ENCODE measurements at regions not wholly inside any gene's neighbourhood (a gene's known extent, or its start where the extent isn't known, plus 50 kb on each side); places are given as distances from the start of the nearest gene placed in this dataset.
A peak's percentile ranks its signal among the peaks of the same experiment; 100 is the strongest.
"Not testable (repeated sequence)": the region's sequence is repeated elsewhere in the genome, so short reads cannot be mapped to it uniquely, and the experiment has no call there.

DNA sequence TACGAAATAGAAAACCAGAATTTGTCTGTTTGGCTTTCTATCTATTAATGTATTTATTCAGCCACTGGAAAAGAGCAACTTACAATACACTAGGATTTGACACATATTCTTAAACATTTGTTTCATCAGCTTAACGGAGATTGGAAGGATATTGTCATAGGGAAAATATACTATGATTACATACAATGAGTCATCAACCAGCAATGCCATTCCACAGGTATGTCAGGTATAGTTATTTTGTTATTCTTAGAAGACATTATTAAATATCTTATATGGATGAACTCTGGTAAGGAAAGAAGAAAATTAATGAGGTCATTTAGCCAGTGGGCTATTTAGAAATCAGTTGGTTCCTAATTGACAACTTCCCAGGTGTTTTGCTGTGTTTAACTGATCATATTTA is 926.6 kb downstream of the STIM2 start:
- no peak for DNase-seq (ENCODE audit: low read depth in 2 of 2)
- TF ChIP-seq, protein P1, sequence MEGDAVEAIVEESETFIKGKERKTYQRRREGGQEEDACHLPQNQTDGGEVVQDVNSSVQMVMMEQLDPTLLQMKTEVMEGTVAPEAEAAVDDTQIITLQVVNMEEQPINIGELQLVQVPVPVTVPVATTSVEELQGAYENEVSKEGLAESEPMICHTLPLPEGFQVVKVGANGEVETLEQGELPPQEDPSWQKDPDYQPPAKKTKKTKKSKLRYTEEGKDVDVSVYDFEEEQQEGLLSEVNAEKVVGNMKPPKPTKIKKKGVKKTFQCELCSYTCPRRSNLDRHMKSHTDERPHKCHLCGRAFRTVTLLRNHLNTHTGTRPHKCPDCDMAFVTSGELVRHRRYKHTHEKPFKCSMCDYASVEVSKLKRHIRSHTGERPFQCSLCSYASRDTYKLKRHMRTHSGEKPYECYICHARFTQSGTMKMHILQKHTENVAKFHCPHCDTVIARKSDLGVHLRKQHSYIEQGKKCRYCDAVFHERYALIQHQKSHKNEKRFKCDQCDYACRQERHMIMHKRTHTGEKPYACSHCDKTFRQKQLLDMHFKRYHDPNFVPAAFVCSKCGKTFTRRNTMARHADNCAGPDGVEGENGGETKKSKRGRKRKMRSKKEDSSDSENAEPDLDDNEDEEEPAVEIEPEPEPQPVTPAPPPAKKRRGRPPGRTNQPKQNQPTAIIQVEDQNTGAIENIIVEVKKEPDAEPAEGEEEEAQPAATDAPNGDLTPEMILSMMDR (IDR thresholded peaks at IDR 0.05; ENCODE audit: low read depth, low read length), result no peak
- H3K4me3 ChIP-seq (replicated peaks in 1 of 2; ENCODE audit: low read depth in 2 of 2, low read length in 2 of 2), result no peak overlapping the region

DNA sequence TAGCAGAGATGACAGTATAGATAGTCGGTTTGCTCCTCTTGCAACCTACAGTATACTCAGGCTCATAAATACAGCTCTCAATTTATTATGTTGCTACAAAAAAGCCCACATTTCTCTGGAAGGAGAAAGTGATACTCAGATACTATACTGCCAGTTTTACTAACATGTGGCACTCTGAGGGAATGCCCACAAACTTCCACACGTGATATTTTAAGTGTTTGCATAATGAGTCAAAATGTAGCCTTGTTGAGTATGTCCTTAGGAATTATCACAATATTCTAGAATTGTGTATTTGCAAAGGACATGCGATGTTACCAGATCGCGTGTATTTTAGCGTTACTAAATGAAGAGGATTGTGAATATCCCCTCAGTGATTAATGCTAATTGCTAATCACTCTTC is 929.1 kb downstream of the STIM2 start:
- DNase-seq (ENCODE audit: low read depth in 2 of 2), result peak in 1 of 2 donors; percentile 12
- H3K4me3 ChIP-seq (replicated peaks in 1 of 2; ENCODE audit: low read depth in 2 of 2, low read length in 2 of 2), result no peak overlapping the region
- TF ChIP-seq, protein P1 (IDR thresholded peaks at IDR 0.05; ENCODE audit: low read depth, low read length), result no peak

DNA sequence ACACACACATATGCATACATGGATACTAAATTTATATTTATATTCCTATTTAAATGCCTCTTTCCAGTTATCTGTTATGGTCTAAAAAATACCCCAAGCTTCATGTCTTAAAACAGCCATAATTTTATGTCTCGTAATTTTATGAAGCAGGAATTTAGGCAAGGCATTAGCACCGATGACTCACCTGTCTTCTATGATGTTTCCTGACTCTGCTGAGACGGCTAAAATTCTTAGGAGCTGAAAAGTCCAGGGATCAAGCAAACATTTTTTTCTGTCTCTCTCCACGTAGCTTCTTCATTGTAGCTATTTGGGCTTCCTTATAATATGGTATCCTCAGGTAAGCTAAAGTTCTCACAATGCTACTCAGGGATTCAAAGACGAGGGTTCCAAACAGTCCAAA is 930.3 kb downstream of the STIM2 start:
- peak in 1 of 2 donors; percentile 30 for DNase-seq (ENCODE audit: low read depth in 2 of 2)
- TF ChIP-seq, protein P1 (IDR thresholded peaks at IDR 0.05; ENCODE audit: low read depth, low read length), result no peak
- H3K4me3 ChIP-seq (replicated peaks in 1 of 2; ENCODE audit: low read depth in 2 of 2, low read length in 2 of 2), result no peak overlapping the region

DNA sequence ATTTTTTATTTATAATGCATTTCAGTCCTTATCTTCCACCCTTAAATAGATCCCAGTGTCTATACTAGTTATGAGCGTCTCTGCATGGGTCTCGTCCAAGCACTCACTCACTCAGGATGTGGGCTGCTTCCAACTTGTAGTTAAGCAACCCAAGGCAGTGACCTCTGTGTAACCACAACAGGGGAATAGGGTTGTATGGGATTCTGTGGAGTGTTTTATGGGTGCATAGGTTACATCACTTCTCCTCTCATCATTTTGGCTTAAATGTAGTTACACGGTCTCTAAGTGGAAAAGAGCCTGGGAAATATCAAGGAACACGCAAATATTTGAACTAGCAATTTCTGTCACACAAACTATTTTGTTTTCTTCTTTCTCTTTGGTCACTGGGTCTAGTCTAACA is 931.0 kb downstream of the STIM2 start:
- peak; percentile 3 to 49 for DNase-seq (ENCODE audit: low read depth in 2 of 2)
- TF ChIP-seq, protein P1 (IDR thresholded peaks at IDR 0.05; ENCODE audit: low read depth, low read length), result no peak
- H3K4me3 ChIP-seq (replicated peaks in 1 of 2; ENCODE audit: low read depth in 2 of 2, low read length in 2 of 2), result no peak overlapping the region

DNA sequence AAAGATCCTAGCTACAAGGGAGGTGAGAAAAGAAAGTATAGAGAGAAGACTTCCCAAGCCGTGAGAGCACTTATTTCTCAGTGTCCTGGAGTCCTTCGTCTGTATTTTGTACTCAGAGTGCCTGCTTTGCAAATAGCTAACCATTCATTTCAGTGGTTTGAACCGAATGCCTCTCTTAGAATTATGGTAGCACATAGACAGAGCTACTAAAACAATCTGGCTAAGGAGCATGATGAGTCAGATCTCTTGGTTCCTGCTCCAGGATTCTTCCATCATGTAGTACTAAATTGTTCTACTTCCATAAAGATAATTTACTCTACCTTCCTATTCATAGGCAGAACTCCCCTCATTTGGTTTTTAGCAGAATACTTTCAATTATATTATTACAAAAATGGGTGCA is 946.6 kb downstream of the STIM2 start:
- no peak for DNase-seq (ENCODE audit: low read depth in 2 of 2)
- no peak overlapping the region for H3K4me3 ChIP-seq (replicated peaks in 1 of 2; ENCODE audit: low read depth in 2 of 2, low read length in 2 of 2)

DNA sequence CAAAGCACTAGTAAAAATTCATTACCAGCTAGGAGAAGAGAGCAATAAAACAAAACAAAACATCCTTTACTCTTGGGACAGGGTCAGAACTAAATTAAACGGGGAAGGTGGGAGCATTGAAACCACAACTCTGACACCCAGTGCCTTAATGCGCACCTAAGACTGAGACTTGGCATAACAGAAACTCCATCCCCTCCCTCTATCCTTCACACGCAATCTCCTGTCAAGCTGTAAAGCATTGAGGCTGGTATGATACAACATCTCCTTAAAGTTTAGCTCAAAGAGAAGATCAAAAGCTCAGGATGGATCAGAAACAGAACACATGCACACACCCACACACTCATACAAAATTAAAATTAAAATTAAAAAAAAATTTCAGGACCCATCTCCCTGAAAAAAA is 951.3 kb downstream of the STIM2 start:
- no peak overlapping the region for H3K4me3 ChIP-seq (replicated peaks in 1 of 2; ENCODE audit: low read depth in 2 of 2, low read length in 2 of 2)
- TF ChIP-seq, protein P1 (IDR thresholded peaks at IDR 0.05; ENCODE audit: low read depth, low read length), result no peak
- no peak for DNase-seq (ENCODE audit: low read depth in 2 of 2)

More for the DNA sequence above, 946.6 kb downstream of the STIM2 start:
- TF ChIP-seq, protein P1 (IDR thresholded peaks at IDR 0.05; ENCODE audit: low read depth, low read length), result no peak

DNA sequence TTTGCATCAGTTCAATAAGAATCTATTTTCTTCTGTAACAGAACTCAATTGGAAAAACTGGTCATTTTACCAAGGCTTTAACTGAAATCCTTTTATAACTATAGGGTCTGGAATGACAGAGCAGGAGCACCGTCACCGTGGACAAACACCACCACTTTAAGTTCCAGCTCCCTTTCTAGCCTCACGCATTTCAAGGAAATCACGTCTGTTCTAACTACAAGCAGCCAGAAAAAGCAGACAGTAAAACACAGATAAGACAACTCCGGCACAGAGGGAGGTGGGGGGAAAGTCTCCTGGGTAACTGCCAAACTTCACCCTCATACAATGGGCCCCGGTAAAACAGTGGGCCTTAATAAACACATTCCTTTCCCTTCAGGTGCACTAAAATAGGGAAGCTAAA is 952.6 kb downstream of the STIM2 start:
- DNase-seq (ENCODE audit: low read depth in 2 of 2); H3K4me3 ChIP-seq (replicated peaks in 1 of 2; ENCODE audit: low read depth in 2 of 2, low read length in 2 of 2): not testable (repeated sequence)

DNA sequence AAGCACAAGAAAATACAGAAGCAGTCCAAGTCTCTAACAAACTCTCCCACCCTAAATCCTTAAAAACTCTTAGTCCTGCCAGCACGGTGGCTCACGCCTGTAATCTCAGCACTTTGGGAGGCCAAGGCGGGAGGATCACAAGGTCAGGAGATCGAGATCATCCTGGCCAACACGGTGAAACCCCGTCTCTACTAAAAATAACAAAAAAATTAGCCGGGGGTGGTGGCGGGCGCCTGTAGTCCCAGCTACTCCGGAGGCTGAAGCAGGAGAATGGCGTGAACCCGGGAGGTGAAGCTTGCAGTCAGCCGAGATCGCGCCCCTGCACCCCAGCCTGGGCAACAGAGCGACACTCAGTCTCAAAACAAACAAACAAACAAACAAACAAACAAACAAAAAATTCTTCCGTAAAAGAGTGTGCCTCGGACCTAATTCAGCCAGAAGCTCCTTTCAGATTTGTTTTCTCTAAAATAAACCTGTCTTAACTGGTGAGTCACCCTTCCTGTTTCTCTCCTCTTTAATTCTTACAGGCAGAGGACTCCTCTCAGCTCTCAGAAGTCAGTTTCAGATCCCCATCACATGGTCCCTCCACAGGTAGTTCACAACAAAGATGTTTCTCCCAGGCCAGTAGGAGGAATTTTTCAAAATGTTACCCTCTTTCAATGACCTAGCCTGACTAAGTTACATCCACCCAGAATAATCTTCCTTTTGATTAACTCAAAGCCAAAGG is 953.2 kb downstream of the STIM2 start:
- H3K4me3 ChIP-seq (replicated peaks in 1 of 2; ENCODE audit: low read depth in 2 of 2, low read length in 2 of 2); DNase-seq (ENCODE audit: low read depth in 2 of 2): not testable (repeated sequence)

Data from cardiac fibroblast (primary cell).